ENCODE measurements at regions not wholly inside any gene's neighbourhood (a gene's known extent, or its start where the extent isn't known, plus 50 kb on each side); places are given as distances from the start of the nearest gene placed in this dataset.
"Not testable (repeated sequence)": the region's sequence is repeated elsewhere in the genome, so short reads cannot be mapped to it uniquely, and the experiment has no call there.

DNA sequence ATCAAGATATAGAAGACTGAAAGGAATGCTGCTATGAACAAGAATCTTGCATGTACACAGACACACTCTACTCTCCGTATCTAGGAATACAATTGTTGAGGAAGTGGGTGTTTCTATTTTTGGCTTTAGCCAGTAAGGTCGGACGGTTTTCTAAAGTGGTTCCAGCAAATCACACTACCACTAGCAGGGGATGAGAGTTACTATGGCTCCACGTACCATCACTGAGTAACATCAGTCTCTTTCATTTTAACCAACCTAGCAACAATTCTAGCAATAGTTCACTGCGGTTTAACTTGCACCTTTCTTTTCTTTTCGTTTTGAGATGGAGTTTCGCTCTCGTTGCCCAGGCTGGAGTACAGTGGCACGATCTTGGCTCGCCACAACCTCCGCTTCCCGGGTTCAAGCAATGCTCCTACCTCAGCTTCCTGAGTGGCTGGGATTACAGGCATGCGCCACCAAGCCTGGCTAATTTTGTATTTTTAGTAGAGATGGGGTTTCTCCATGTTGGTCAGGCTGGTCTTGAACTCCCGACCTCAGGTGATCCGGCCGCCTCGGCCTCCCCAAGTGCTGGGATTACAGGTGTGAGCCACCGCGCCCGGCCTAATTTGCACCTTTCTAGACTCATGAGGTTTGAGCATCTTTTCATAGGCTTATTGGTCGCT lies 103.2 kb upstream of the ZNF746 start:
- H2BK12ac ChIP-seq (ENCODE audit: low read depth, low read length); H2AFZ ChIP-seq (ENCODE audit: low read length); H3K23ac ChIP-seq (ENCODE audit: insufficient read length); H3K27ac ChIP-seq (ENCODE audit: low read depth, low read length); H2BK15ac ChIP-seq (ENCODE audit: low read length); H4K20me1 ChIP-seq (replicated peaks in 1 of 2; ENCODE audit: control insufficient read depth in 1 of 2, insufficient read depth in 2 of 2, low read length in 2 of 2); POLR2A ChIA-PET (ENCODE audit: partially characterized antibody); H4K5ac ChIP-seq (ENCODE audit: insufficient read length, low read depth, low read length); H3K18ac ChIP-seq (ENCODE audit: extremely low read depth, low read length); H3K4me2 ChIP-seq (ENCODE audit: insufficient read depth in 1 of 2, low read depth in 2 of 2, low read length in 2 of 2); H3K9me3 ChIP-seq (ENCODE audit: insufficient read depth in 2 of 2, low read depth in 1 of 2, low read length in 1 of 2); H4K8ac ChIP-seq (ENCODE audit: extremely low read depth, insufficient read depth, low read length); H2AK5ac ChIP-seq (ENCODE audit: low read depth, low read length); H3K56ac ChIP-seq (replicated peaks; ENCODE audit: insufficient read length, low read depth, low read length); H3K14ac ChIP-seq (ENCODE audit: insufficient read length); H3K79me2 ChIP-seq (ENCODE audit: control insufficient read depth in 1 of 2, insufficient read depth in 2 of 2, low read length in 2 of 2); H3K4me1 ChIP-seq (replicated peaks in 1 of 4; ENCODE audit: control insufficient read depth in 3 of 4, insufficient read depth in 4 of 4, low read length in 3 of 4); H3K27me3 ChIP-seq (replicated peaks in 1 of 4; ENCODE audit: control insufficient read depth in 3 of 4, extremely low read depth in 1 of 4, insufficient read depth in 3 of 4, low read length in 3 of 4); H3K9ac ChIP-seq (replicated peaks in 1 of 4; ENCODE audit: extremely low read depth in 1 of 4, low read depth in 3 of 4, low read length in 3 of 4); FAIRE-seq; H3K36me3 ChIP-seq (ENCODE audit: control insufficient read depth in 2 of 4, insufficient read depth in 4 of 4, low read length in 3 of 4); H2BK120ac ChIP-seq (replicated peaks; ENCODE audit: low read depth, low read length); H3K23me2 ChIP-seq (ENCODE audit: low read depth, low read length); H2BK20ac ChIP-seq (ENCODE audit: low read length); H3K4me3 ChIP-seq (ENCODE audit: extremely low read depth in 1 of 4, insufficient read depth in 2 of 4, low read depth in 3 of 4, low read length in 4 of 4); H4K91ac ChIP-seq (replicated peaks; ENCODE audit: insufficient read length, low read length); DNase-seq (ENCODE audit: low read depth in 1 of 2, low spot score in 2 of 2); H3K79me1 ChIP-seq (ENCODE audit: low read depth, low read length); H2BK5ac ChIP-seq (ENCODE audit: low read depth, low read length); H3K4ac ChIP-seq (replicated peaks; ENCODE audit: insufficient read length, low read depth, low read length): not testable (repeated sequence)
- 92% methylated on average over 21 of the region's 21 CpGs; no CpG with 5 or more reads in 1 of the 2 experiments for WGBS, 2 experiments (ENCODE audit: extremely low coverage in 1 of 2, insufficient coverage in 1 of 2, insufficient read length in 1 of 2, insufficient replicate concordance in 2 of 2, low coverage in 1 of 2, low lambda C conversion rate in 2 of 2, missing lambda C conversion rate in 1 of 2)
- CTCF ChIA-PET (ENCODE audit: partially characterized antibody): interaction anchor here (1.4 kb wide), 1 partner anchor 12 kb away, joined by 6 read pairs; no protein-coding TSS in a partner anchor

Measured in H1 (cell line).